GM10266 (cell line): ENCODE measurements at regions not wholly inside any gene's neighbourhood (a gene's known extent, or its start where the extent isn't known, plus 50 kb on each side); places are given as distances from the start of the nearest gene placed in this dataset.
"Not testable (repeated sequence)": the region's sequence is repeated elsewhere in the genome, so short reads cannot be mapped to it uniquely, and the experiment has no call there.

Experiments used
- DNase-seq: peaks from one replicate; pipeline ENCODE4 v3.0.0; 2012; ENCODE audit errors: extremely low spot score
- TF ChIP-seq, protein P1 (sequence below): IDR thresholded peaks from 2 replicates; pipeline ENCODE4 v1.5.1; 2012; ENCODE audit warnings: mild to moderate bottlenecking, low read depth; ENCODE audit not compliant: control insufficient read depth, insufficient read depth; ENCODE audit errors: missing control alignments

DNA sequence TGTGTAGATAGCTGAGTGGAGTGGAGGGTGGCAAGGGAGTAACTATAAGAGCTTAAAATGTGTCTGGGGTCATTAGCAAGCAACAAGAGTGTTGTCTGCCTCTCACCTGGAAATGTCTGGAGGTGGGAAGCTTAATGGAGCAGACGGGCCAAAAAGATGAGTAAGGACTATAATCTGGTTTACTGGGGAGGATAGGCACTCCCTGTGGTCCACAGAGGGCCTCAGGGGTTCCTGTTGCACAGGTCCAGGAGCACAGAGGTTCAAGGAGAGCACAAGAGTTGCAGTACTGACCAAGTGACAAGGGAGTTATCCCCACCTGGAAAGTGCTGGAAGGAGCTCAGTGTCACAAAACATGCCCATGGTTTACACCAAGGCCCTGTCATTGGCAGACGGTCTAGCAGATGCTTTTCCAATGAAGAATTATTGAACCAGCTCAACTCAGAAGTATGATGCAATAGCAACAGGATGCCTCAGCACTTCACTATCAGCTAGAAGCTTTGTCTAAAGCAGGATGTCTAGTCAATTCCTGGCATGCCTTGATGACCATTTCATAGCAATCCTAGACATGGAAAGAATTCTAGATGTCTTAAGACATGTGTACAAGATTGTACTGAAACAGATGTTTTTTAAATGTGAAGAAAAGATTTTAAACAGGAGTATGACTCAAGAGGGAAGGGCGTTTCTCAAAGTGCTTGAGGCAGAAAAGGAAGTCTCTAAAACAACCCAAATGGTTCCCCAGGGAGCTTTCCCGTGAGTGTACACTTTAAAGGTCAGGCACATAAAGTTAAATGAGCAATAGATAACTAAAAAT, 62.9 kb upstream of the SERPINE2 start:
- no peak for DNase-seq
- TF ChIP-seq, protein P1, sequence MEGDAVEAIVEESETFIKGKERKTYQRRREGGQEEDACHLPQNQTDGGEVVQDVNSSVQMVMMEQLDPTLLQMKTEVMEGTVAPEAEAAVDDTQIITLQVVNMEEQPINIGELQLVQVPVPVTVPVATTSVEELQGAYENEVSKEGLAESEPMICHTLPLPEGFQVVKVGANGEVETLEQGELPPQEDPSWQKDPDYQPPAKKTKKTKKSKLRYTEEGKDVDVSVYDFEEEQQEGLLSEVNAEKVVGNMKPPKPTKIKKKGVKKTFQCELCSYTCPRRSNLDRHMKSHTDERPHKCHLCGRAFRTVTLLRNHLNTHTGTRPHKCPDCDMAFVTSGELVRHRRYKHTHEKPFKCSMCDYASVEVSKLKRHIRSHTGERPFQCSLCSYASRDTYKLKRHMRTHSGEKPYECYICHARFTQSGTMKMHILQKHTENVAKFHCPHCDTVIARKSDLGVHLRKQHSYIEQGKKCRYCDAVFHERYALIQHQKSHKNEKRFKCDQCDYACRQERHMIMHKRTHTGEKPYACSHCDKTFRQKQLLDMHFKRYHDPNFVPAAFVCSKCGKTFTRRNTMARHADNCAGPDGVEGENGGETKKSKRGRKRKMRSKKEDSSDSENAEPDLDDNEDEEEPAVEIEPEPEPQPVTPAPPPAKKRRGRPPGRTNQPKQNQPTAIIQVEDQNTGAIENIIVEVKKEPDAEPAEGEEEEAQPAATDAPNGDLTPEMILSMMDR: no peak

DNA sequence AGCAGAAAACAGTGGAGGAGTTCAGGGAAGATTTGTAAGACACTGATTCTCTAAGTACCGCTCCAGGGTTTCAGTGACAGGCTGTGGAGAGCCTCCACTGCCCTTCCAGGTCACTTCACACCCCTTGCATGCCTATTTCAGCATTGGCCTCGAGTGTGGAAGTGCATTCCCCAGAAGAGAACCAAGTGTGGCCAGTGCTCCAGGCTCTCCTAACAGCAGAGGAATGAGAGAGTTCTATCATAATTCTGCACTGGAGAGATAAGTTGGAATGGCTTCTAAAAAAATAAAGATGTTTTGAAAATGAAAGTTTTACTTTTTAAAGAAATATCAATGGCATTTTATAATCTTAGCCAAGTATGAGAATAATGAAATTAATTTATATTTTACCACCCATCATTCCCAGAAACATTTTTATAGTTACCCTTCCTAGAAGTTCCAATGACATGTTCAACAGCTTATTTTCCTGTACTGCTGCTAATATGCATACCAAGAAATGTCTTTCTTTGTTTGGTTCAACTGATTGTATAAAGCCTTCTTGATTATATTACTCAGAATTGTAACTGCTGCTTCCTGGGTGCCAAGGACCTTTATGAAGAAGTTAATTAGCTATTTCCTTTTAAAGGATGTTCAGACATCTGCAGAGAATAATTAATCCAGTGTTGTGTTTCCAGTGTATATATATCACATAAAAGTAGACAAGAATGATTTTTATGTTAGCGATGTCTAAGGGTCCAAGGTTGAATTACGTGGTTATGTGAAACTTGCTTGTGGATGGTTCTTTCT, 61.0 kb upstream of the SERPINE2 start:
- DNase-seq: no peak
- TF ChIP-seq, protein P1: no peak

DNA sequence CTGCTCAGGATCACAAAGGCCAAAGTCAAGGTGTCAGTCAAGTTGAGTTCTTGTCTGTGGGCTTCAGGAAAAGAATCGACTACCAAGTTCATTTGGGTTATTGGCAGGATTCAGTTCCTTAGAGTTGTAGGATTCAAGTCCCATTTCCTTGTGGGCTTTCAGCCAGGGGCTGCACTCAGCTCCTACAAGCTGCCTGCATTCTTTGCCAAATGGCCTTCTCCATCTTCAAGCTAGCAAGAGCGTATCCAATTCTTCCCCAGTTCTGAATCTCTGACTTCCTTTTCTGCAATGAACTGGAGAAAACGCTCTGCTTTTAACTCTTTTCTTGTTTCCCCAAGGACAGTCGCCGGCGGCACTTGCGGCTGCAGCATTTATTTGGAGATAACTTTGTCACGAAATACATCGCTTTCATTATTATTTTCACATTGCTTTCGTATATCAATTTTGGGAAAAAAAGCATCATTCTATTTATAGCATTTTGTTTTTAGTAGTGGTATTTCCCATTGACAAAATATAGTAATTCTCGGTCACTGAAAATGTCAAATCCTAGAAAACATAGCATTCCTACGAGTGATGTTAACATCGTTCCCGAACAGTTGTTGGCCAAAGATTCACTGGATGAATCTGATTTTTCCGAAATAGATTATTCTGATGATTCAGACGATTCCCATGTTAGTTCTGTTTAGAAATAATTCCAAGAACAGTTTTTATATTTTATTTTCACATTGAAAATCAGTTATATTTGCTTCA, 59.6 kb upstream of the SERPINE2 start:
- TF ChIP-seq, protein P1: no peak
- DNase-seq: no peak

DNA sequence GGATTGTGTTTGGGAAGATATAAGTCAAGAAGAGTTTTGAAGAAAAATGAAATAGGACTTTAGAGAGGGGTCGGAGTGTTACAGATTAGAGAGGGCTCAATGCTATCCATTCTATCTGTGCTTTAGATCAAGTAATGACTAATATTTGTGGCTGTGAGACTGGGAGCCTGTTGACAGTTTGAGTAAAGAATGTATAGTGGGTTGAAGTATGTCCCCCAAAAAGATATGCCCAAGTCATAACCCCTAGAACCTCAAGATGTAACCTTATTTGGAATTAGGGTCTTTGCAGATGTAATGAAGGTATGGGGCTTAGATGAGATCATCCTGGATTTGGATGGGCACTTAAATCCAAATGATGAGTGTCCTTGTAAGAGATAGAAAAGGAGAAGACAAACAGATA, 55.3 kb upstream of the SERPINE2 start:
- DNase-seq: no peak
- TF ChIP-seq, protein P1: no peak

DNA sequence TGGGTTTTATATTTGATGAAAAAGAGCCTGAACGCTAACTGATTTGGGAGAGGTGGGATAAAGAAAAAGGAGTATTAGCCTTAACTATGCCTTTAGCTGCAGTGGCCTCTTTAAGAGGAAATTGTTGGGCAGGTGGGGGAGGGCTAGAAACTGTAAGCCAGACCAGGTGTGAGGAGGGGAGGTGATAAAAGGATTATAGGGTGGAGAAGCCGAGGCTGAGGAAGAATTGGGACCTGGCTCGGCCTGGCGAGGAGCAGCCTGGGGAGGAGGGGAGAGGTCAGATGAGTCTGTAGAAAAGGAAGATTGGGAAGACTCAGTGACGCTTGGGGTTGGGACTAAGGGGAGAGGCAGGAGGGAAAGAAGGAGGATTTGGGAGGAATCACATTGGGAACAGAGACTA, 52.6 kb upstream of the SERPINE2 start:
- not testable (repeated sequence) for DNase-seq

DNA sequence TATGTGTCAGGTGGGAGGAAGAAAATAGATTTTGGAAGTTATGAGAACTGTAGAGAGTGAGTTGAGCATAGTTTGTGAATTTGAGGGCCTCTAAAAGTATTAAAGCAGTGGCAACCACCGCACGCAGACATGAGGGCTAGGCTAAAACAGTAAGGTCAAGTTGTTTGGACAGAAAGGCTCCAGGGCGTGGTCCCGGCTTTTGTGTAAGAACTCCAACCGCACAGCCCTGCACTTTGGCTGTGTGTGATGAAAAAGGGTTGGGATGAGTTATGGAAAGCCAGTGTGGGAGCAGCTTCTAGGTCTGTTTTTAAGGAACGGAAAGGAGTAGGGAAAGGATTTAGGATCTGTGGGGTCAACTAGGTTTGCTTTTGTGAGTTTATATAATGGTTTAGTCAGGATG, 50.5 kb upstream of the SERPINE2 start:
- DNase-seq: not testable (repeated sequence)
